Tibial nerve (tissue), 4 donors: ENCODE measurements at regions not wholly inside any gene's neighbourhood (a gene's known extent, or its start where the extent isn't known, plus 50 kb on each side); places are given as distances from the start of the nearest gene placed in this dataset.
A peak's percentile ranks its signal among the peaks of the same experiment; 100 is the strongest.

Experiments
- DNase-seq, 2 donors: peaks; one replicate each; pipeline ENCODE4 v3.0.0-alpha.2; 2019; ENCODE audit warnings: low spot score in 2 of 2
- H3K27ac ChIP-seq, 4 donors: fragments of 200-600 bp; sonication (generic) in 3 of 4; one replicate each; pipeline ENCODE4 v1.5.1; 2017 to 2019; ENCODE audit warnings: mild to moderate bottlenecking in 1 of 4
- H3K27me3 ChIP-seq, 2 donors: fragments of 200-600 bp; sonication (generic) in 1 of 2; one replicate each; pipeline versions ENCODE4 v1.5.1 to v1.6.0; 2017 to 2019
- H3K36me3 ChIP-seq, 3 donors: fragments of 200-600 bp; sonication (generic); one replicate each; pipeline ENCODE4 v1.5.1; 2018 to 2019
- H3K4me1 ChIP-seq, 4 donors: fragments of 200-600 bp; sonication (generic) in 3 of 4; one replicate each; pipeline ENCODE4 v1.5.1; 2017 to 2019
- H3K4me3 ChIP-seq, 4 donors: fragments of 200-600 bp; sonication (generic) in 3 of 4; one replicate each; pipeline ENCODE4 v1.5.1; 2017 to 2019; ENCODE audit warnings: mild to moderate bottlenecking in 1 of 4, moderate library complexity in 1 of 4
- H3K9me3 ChIP-seq, 4 donors: fragments of 200-600 bp; sonication (generic) in 3 of 4; one replicate each; pipeline ENCODE4 v1.5.1; 2017 to 2019
- EP300 ChIP-seq, 2 donors: sonication (generic); formaldehyde crosslinking; IDR thresholded peaks; one replicate each; pipeline ENCODE4 v1.6.1; 2017; ENCODE audit warnings: antibody characterized with exemption in 2 of 2, mild to moderate bottlenecking in 1 of 2
- POLR2A ChIP-seq, 2 donors: fragments of 450-650 bp; IDR thresholded peaks; one replicate each; pipeline ENCODE4 v1.6.1; 2017; ENCODE audit warnings: antibody characterized with exemption in 2 of 2, mild to moderate bottlenecking in 2 of 2, moderate library complexity in 2 of 2
- whole genome bisulfite sequencing, 2 donors: methylation state at CpG; one replicate each; pipeline ENCODE4 v1.1.5; 2018; 5-methylcytosine and 5-hydroxymethylcytosine counted together
- TF ChIP-seq, protein P1 (sequence below), 5 experiments: fragments of 200-600 bp in 3 of 5; fragments of 450-650 bp in 2 of 5; sonication (generic) in 3 of 5; IDR thresholded peaks; one replicate each; pipeline ENCODE4 v1.5.1; 2016 to 2019; ENCODE audit warnings: antibody characterized with exemption in 5 of 5, mild to moderate bottlenecking in 3 of 5, moderate library complexity in 2 of 5

- no peak for DNase-seq
- H3K36me3 ChIP-seq: no peaks in the 10 kb centered on the region
- no peaks in the 10 kb centered on the region for H3K27me3 ChIP-seq
- H3K4me1 ChIP-seq: peaks cover 0 to 38% (median 0%) of the 10 kb centered on the region in 4 donors
- 90 to 95% methylated on average over 5 of the region's 5 CpGs for WGBS, 2 donors
- H3K27ac ChIP-seq: no peak overlapping the region
- TF ChIP-seq EP300 (IDR thresholded peaks at IDR 0.05) (no peak), POLR2A (IDR thresholded peaks at IDR 0.05) (no peak)
- TF ChIP-seq, protein P1, sequence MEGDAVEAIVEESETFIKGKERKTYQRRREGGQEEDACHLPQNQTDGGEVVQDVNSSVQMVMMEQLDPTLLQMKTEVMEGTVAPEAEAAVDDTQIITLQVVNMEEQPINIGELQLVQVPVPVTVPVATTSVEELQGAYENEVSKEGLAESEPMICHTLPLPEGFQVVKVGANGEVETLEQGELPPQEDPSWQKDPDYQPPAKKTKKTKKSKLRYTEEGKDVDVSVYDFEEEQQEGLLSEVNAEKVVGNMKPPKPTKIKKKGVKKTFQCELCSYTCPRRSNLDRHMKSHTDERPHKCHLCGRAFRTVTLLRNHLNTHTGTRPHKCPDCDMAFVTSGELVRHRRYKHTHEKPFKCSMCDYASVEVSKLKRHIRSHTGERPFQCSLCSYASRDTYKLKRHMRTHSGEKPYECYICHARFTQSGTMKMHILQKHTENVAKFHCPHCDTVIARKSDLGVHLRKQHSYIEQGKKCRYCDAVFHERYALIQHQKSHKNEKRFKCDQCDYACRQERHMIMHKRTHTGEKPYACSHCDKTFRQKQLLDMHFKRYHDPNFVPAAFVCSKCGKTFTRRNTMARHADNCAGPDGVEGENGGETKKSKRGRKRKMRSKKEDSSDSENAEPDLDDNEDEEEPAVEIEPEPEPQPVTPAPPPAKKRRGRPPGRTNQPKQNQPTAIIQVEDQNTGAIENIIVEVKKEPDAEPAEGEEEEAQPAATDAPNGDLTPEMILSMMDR (IDR thresholded peaks at IDR 0.05): no peak
- H3K9me3 ChIP-seq: no peaks in the 10 kb centered on the region
- H3K4me3 ChIP-seq: no peak overlapping the region
These were observed 66.7 kb upstream of the NECTIN1 start for GRCh38 chr11:119795690-119796089.

GRCh38 chr11:119795231-119795630 is 66.2 kb upstream of the NECTIN1 start:
- peak; percentile 17 to 18 for DNase-seq
- Histone ChIP-seq H3K9me3 (no peaks in the 10 kb centered on the region), H3K27ac (no peak overlapping the region), H3K36me3 (no peaks in the 10 kb centered on the region), H3K27me3 (no peaks in the 10 kb centered on the region), H3K4me3 (no peak overlapping the region), H3K4me1 (peaks cover 0 to 38% (median 0%) of the 10 kb centered on the region in 4 donors)
- WGBS, 2 donors: 66% methylated on average over 12 of the region's 12 CpGs
- TF ChIP-seq POLR2A (IDR thresholded peaks at IDR 0.05) (no peak), EP300 (IDR thresholded peaks at IDR 0.05) (peak in 1 of 2 donors; percentile 23)

GRCh38 chr11:119794756-119795155 is 65.8 kb upstream of the NECTIN1 start:
- DNase-seq: no peak

DNA sequence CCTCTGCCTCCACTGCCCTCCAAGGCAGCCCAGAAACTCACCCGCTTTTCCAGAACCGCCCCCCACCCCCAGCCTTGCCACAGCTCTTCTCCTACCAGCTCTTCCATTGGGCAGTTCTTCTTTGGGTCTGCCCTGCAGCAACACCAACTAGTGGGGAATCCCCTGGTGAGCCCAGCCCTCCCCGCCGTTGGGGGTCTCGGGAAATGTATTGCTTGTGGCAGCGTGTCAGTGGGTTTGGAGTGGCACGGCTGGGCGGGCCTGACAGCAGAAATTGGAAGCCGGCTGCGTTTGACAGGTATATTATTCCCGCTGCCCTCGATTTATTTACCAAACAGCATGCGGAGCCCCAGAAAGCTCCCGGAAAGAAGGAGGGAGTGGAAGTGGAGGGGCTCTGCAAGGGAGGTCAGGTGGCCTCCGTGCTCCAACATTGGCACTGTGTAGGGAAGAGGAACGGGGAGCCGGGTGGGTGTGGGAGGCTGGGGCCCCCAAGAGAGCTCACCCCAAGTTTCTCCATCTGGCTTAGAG is 65.2 kb upstream of the NECTIN1 start:
- no peaks in the 10 kb centered on the region for H3K9me3 ChIP-seq
- H3K27me3 ChIP-seq: no peaks in the 10 kb centered on the region
- no peak overlapping the region for H3K4me3 ChIP-seq
- TF ChIP-seq EP300 (IDR thresholded peaks at IDR 0.05) (no peak), POLR2A (IDR thresholded peaks at IDR 0.05) (no peak)
- TF ChIP-seq, protein P1 (IDR thresholded peaks at IDR 0.05): no peak
- DNase-seq: no peak
- H3K27ac ChIP-seq: no peak overlapping the region
- H3K36me3 ChIP-seq: no peaks in the 10 kb centered on the region
- 75 to 90% methylated on average over 17 of the region's 17 CpGs for WGBS, 2 donors
- peaks cover 0 to 38% (median 0%) of the 10 kb centered on the region in 4 donors for H3K4me1 ChIP-seq

More at GRCh38 chr11:119794756-119795155, 65.8 kb upstream of the NECTIN1 start:
- no peaks in the 10 kb centered on the region for H3K27me3 ChIP-seq
- H3K9me3 ChIP-seq: no peaks in the 10 kb centered on the region
- H3K4me3 ChIP-seq: no peak overlapping the region
- H3K27ac ChIP-seq: peak overlapping the region in 1 of 4 donors; percentile 31
- 89 to 94% methylated on average over 4 of the region's 4 CpGs for WGBS, 2 donors
- H3K4me1 ChIP-seq: peaks cover 0 to 38% (median 0%) of the 10 kb centered on the region in 4 donors
- no peaks in the 10 kb centered on the region for H3K36me3 ChIP-seq
- TF ChIP-seq, protein P1 (IDR thresholded peaks at IDR 0.05): no peak
- TF ChIP-seq POLR2A (IDR thresholded peaks at IDR 0.05) (no peak), EP300 (IDR thresholded peaks at IDR 0.05) (no peak)

GRCh38 chr11:119793335-119793984 is 64.5 kb upstream of the NECTIN1 start:
- Histone ChIP-seq H3K27ac (no peak overlapping the region), H3K4me1 (peaks cover 0 to 38% (median 0%) of the 10 kb centered on the region in 4 donors), H3K9me3 (no peaks in the 10 kb centered on the region), H3K4me3 (no peak overlapping the region), H3K27me3 (no peaks in the 10 kb centered on the region), H3K36me3 (no peaks in the 10 kb centered on the region)
- WGBS, 2 donors: 67 to 72% methylated on average over 8 to 10 of the region's 10 CpGs
- DNase-seq: no peak
- TF ChIP-seq EP300 (IDR thresholded peaks at IDR 0.05): no peak
- TF ChIP-seq, protein P1 (IDR thresholded peaks at IDR 0.05): no peak
- TF ChIP-seq POLR2A (IDR thresholded peaks at IDR 0.05): no peak
